Keratinocyte (primary cell): ENCODE measurements at regions not wholly inside any gene's neighbourhood (a gene's known extent, or its start where the extent isn't known, plus 50 kb on each side); places are given as distances from the start of the nearest gene placed in this dataset.

Experiments used
- CTCF ChIP-seq, 3 experiments: IDR thresholded peaks in 1 of 3; conservative IDR thresholded peaks in 1 of 3; optimal IDR thresholded peaks in 1 of 3; 2 replicates in 2 of 3; 3 replicates in 1 of 3; pipeline versions ENCODE3 to v1.5.1; 2011; ENCODE audit warnings: low read length in 3 of 3, mild to moderate bottlenecking in 3 of 3, moderate library complexity in 2 of 3, control low read depth in 1 of 3, inconsistent platforms in 1 of 3; ENCODE audit not compliant: insufficient read depth in 2 of 3; ENCODE audit errors: extremely low read depth in 1 of 3
- EZH2 ChIP-seq: IDR thresholded peaks from one replicate; pipeline ENCODE4 v1.6.1; 2012; ENCODE audit warnings: inconsistent platforms, mild to moderate bottlenecking, low read length, moderate library complexity

- TF ChIP-seq EZH2 (no peak), CTCF (optimal IDR thresholded peaks at IDR 0.05 in 1 of 3, IDR thresholded peaks at IDR 0.05 in 1 of 3, conservative IDR thresholded peaks at IDR 0.05 in 1 of 3; ENCODE audit: extremely low read depth in 1 of 3, insufficient read depth in 2 of 3, low read length in 3 of 3) (no peak)
Observed at GRCh38 chr12:90111791-90112580, 403.3 kb upstream of the ATP2B1 start.
